GM12878 (cell line): ENCODE measurements at regions not wholly inside any gene's neighbourhood (a gene's known extent, or its start where the extent isn't known, plus 50 kb on each side); places are given as distances from the start of the nearest gene placed in this dataset.

ENCODE experiments used
- ATAC-seq: fragments of 200-7000 bp; cut with Tn5 transposase; 3 replicates; pipeline ENCODE4 v1.9.1; 2020; ENCODE audit warnings: mild to moderate bottlenecking, moderate library complexity
- BruUV-seq: library from RNA; stranded (reverse); fragments of 400-500 nt; replicated peaks from 2 replicates; lab custom pipeline; 2021; lab: Mats Ljungman, UMichigan
- CTCF ChIA-PET: fragments of 300-600 bp; sonication (Branson Sonifier 250); formaldehyde crosslinking; extraction: SDS; loops from one replicate; lab custom pipeline; 2021; ENCODE audit warnings: inconsistent platforms; lab: Yijun Ruan, JAX
- POLR2A ChIA-PET: fragments of 350-600 bp; formaldehyde crosslinking; extraction: SDS; loops from one replicate; lab custom pipeline; 2021; ENCODE audit warnings: inconsistent platforms; lab: Charles Lee
- RAD21 ChIA-PET: fragments of 300-600 bp; sonication (Branson Sonifier 250); formaldehyde crosslinking; loops from one replicate; lab custom pipeline; 2023; ENCODE audit warnings: antibody characterized with exemption; ENCODE audit not compliant: unreplicated experiment; lab: Charles Lee
- SMC1A ChIA-PET: fragments of 300-600 bp; sonication (Branson Sonifier 250); formaldehyde crosslinking; loops from one replicate; lab custom pipeline; 2023; ENCODE audit not compliant: unreplicated experiment, uncharacterized antibody; lab: Charles Lee
- DNase-seq: peaks from one replicate; pipeline ENCODE4 v3.0.0-alpha.2; 2011; ENCODE audit warnings: low read depth, low spot score
- FAIRE-seq: peaks from 3 replicates; lab custom pipeline; 2011; peaks lifted over from hg19 to GRCh38; lab: Jason Lieb, UNC
- H2AFZ ChIP-seq: 2 replicates; pipeline ENCODE4 v1.6.0; 2011; ENCODE audit warnings: low read depth, low read length, control low read depth; ENCODE audit not compliant: control insufficient read depth
- H3K27ac ChIP-seq: 2 replicates; pipeline ENCODE4 v1.5.1; 2011; ENCODE audit warnings: control low read depth; ENCODE audit not compliant: control insufficient read depth, insufficient read depth
- H3K27me3 ChIP-seq, 2 experiments: replicated peaks in 1 of 2; 2 replicates each; pipeline versions ENCODE4 v1.6.0 to v1.6.1; 2011; ENCODE audit warnings: low read length in 1 of 2; ENCODE audit not compliant: control insufficient read depth in 2 of 2, insufficient read depth in 2 of 2
- H3K36me3 ChIP-seq, 2 experiments: 2 replicates each; pipeline ENCODE4 v1.5.1; 2011; ENCODE audit warnings: low read length in 1 of 2; ENCODE audit not compliant: control insufficient read depth in 2 of 2, insufficient read depth in 2 of 2
- H3K4me1 ChIP-seq: 2 replicates; pipeline ENCODE4 v1.6.1; 2011; ENCODE audit warnings: mild to moderate bottlenecking, low read length, moderate library complexity, mixed read lengths; ENCODE audit not compliant: control insufficient read depth, insufficient read depth
- H3K4me2 ChIP-seq: 2 replicates; pipeline ENCODE4 v1.6.0; 2011; ENCODE audit warnings: control low read depth; ENCODE audit not compliant: control insufficient read depth, insufficient read depth
- H3K4me3 ChIP-seq: fragments of 200-600 bp; sonication (generic); 2 replicates; pipeline ENCODE4 v1.5.1; 2016
- H3K79me2 ChIP-seq: 2 replicates; pipeline ENCODE4 v1.6.0; 2011; ENCODE audit warnings: low read length; ENCODE audit not compliant: control insufficient read depth, insufficient read depth
- H3K9ac ChIP-seq: 2 replicates; pipeline ENCODE4 v1.8.0; 2011; ENCODE audit warnings: low read length, control low read depth, mixed read lengths; ENCODE audit not compliant: control insufficient read depth, insufficient read depth
- H3K9me3 ChIP-seq: replicated peaks from 3 replicates; pipeline ENCODE4 v1.5.1; 2011; ENCODE audit warnings: mild to moderate bottlenecking, low read length; ENCODE audit not compliant: control insufficient read depth, insufficient read depth
- H4K20me1 ChIP-seq: 2 replicates; pipeline ENCODE4 v1.6.0; 2011; ENCODE audit not compliant: control insufficient read depth, insufficient read depth
- BMI1 ChIP-seq: fragments of 450-650 bp; IDR thresholded peaks from 2 replicates; pipeline ENCODE4 v1.6.1; 2016; ENCODE audit warnings: mild to moderate bottlenecking, moderate library complexity, borderline replicate concordance
- KAT2A ChIP-seq: conservative IDR thresholded peaks from 2 replicates; pipeline ENCODE4 v1.6.1; 2011; ENCODE audit warnings: low read depth, low read length; ENCODE audit not compliant: control insufficient read depth
- MXI1 ChIP-seq: fragments of 150-350 bp; IDR thresholded peaks from 2 replicates; pipeline ENCODE4 v1.6.1; 2011; ENCODE audit warnings: low read depth, mild to moderate bottlenecking, inconsistent platforms, low read length, improper control_type of control experiment
- RUNX3 ChIP-seq: IDR thresholded peaks from 2 replicates; pipeline ENCODE4 v1.6.1; 2012; ENCODE audit warnings: low read length, inconsistent platforms
- WGBS: methylation state at CpG from one replicate; pipeline ENCODE4 v1.1.6; 2016; ENCODE audit warnings: low lambda C conversion rate; ENCODE audit not compliant: insufficient replicate concordance, insufficient coverage; ENCODE audit errors: missing lambda C conversion rate; 5-methylcytosine and 5-hydroxymethylcytosine counted together
- in situ Hi-C: fragments of 300-500 bp; cut with MboI; formaldehyde crosslinking; loops from 9 replicates; pipeline ENCODE4 v1.14.3; 2018; ENCODE audit warnings: mixed read lengths
- intact Hi-C: fragments of 100-400 bp; cut with micrococcal nuclease; formaldehyde crosslinking; loops from one replicate; pipeline ENCODE4 v1.14.2; 2022; ENCODE audit not compliant: unreplicated experiment

- Histone ChIP-seq H3K4me1 (no peaks in the 10 kb centered on the region), H3K79me2 (no peaks in the 10 kb centered on the region), H3K4me2 (no peak overlapping the region), H3K27ac (no peak overlapping the region), H3K9me3 (no peaks in the 10 kb centered on the region), H3K4me3 (no peak overlapping the region), H3K36me3 (no peaks in the 10 kb centered on the region), H4K20me1 (no peaks in the 10 kb centered on the region), H3K27me3 (no peaks in the 10 kb centered on the region; a peak in 1 of 4 replicates), H3K9ac (no peak overlapping the region), H2AFZ (no peak overlapping the region)
- in situ Hi-C loops = loop anchor here (5.0 kb wide), 1 partner anchor 50 kb away; no protein-coding TSS in a partner anchor
- TF ChIP-seq MXI1 (no peak), KAT2A (no peak)
- WGBS = 0% methylated on average over 1 of the region's 1 CpG
- ChIA-PET POLR2A (no interaction called here), SMC1A (interaction anchor here (0.6 to 0.7 kb wide), 2 partner anchors 248 to 1173 kb away, joined by 3 read pairs; no protein-coding TSS in a partner anchor), CTCF (interaction anchor here (0.6 kb wide), 1 partner anchor 48 kb away, joined by 3 read pairs; no protein-coding TSS in a partner anchor), RAD21 (no interaction called here)
- no peak for DNase-seq
- intact Hi-C loops = no loop called here
- no TSS peak for BruUV-seq
- no peak for ATAC-seq
- no peak for FAIRE-seq
These were observed 76.6 kb upstream of the FZD7 start for GRCh38 chr2:201957091-201957490.

- Histone ChIP-seq H3K27ac (no peak overlapping the region), H4K20me1 (no peaks in the 10 kb centered on the region), H3K4me3 (no peak overlapping the region), H3K36me3 (no peaks in the 10 kb centered on the region), H3K9me3 (no peaks in the 10 kb centered on the region), H3K27me3 (no peaks in the 10 kb centered on the region; a peak in 1 of 4 replicates), H3K79me2 (no peaks in the 10 kb centered on the region), H2AFZ (no peak overlapping the region), H3K9ac (no peak overlapping the region), H3K4me2 (no peak overlapping the region), H3K4me1 (no peaks in the 10 kb centered on the region)
- peak; percentile 52 for TF ChIP-seq RUNX3
- no peak for TF ChIP-seq BMI1
- intact Hi-C loops (no loop called here), in situ Hi-C loops (loop anchor here (5.0 kb wide), 1 partner anchor 52 kb away; no protein-coding TSS in a partner anchor)
- ChIA-PET CTCF (no interaction called here), POLR2A (interaction anchor here (0.6 kb wide), 1 partner anchor 12 kb away, joined by 4 read pairs; no protein-coding TSS in a partner anchor), SMC1A (interaction anchor here (0.9 kb wide), 1 partner anchor 157 kb away, joined by 3 read pairs; no protein-coding TSS in a partner anchor), RAD21 (no interaction called here)
- 42% methylated on average over 6 of the region's 6 CpGs for WGBS
- FAIRE-seq (no peak), DNase-seq (no peak), ATAC-seq (no peak; the same call in 2 of the 3 replicates)
- no TSS peak for BruUV-seq
These were observed 74.5 kb upstream of the FZD7 start for GRCh38 chr2:201959198-201959597.
